NCI-H345 treated with DMSO at 0.1 percent for 48 hours (cell line): ENCODE measurements at regions not wholly inside any gene's neighbourhood (a gene's known extent, or its start where the extent isn't known, plus 50 kb on each side); places are given as distances from the start of the nearest gene placed in this dataset.

Experiments
- DNase-seq: peaks from one replicate; lab custom pipeline; 2025; ENCODE audit not compliant: unreplicated experiment; lab: John Stamatoyannopoulos, UW

DNA sequence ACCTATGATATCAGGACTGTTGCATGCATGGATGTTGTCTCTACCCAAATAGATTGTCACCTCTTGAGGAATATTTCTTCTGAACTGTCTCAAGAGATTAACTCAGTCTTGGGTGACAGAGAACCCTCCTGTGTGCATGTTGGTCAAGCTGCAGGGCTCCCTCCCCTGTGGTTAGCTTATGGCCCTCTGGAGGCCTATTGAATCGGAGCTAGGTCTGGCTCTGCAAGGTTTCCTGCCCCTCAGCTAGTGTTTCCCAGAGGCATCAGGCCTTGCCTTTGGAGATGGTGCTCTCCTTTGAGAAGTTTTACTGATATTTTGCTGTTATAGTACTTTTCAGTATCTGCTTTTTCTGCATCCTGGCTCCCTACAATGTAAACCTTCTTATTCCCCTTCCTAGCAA lies 769.2 kb upstream of the FAM98A start:
- no peak for DNase-seq

DNA sequence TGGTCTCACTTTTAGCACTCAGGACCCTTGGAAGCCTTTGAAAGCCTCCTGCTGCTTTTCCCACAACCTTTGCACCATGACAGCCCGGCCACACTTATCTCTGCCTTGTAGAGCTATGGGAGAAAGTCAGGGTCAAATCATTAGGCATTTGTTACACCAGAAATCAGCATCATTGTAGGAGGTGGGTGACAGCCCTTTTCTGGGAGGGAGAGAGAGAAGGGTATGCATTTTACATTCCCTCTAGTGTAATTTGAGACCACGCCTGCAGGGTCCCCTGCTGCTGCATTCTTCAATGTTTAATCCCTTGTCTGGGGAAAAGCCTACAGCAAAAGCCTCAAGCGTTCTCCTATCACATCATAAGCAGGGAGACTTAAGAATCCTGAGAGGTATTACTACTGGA lies 766.8 kb upstream of the FAM98A start:
- DNase-seq, result no peak

DNA sequence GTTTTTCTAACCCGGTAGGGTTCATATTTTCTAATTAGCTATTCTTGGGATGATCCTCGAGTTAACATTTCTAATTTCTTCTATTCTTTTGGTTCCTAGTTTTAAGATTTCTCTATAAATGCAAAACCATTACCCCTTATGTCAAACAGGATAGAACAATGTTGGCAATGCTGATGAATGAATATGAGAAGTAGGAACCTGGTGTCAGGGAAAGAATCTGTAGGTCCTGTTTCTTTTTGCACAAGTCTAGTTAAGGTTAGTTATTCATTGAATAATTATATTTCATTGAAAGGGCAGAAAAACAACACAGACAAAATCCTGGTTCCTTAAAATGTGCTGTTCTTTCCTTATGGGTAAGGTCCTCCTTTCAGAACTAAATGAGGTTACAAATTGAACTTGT lies 766.4 kb upstream of the FAM98A start:
- no peak for DNase-seq

DNA sequence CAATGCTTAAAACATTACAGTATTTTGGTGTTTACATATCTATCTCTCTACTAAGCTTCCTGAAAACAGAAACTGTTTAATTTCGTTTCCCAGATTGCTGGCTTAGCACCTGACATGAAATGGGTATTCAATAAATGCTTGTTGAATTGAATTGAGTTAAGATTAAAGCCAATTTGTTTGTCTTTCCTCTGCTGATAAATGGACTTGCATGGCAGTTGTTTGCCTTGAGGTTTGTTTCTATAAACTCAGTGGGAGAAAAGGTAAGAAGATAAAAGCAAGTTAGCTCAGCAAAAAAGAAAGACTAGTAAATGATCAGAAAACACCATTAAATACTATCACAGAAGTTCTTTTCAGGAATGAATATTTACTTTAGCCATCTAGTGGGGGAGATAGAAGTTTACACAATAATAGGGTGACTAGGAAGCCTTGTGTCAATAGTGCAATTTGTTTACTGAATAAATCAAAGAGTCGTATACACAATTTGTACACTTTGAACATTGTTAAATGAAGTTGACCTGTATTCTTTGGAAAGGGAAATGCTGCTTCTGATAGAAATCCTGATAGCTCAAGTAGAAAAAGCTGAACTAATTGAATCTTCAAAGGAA lies 754.5 kb upstream of the FAM98A start:
- DNase-seq, result no peak

DNA sequence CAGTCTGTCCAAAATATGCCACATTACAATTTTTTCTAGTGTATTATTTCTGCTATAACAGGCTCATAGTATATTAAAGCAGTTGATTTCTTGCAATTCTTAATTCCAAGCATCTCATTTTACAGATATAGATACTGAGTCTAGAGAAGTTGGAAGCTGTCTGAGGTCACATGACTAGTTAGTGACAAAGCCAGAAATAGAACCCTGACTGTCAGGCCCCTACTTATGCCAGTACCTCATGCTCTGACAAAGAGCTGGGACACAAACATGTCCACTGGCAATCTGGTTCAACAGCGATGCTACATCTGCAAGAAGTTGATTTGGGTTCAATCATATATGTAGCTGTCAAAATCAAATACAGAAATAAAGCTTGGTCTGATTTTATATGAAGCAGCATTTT lies 750.4 kb upstream of the FAM98A start:
- no peak for DNase-seq

DNA sequence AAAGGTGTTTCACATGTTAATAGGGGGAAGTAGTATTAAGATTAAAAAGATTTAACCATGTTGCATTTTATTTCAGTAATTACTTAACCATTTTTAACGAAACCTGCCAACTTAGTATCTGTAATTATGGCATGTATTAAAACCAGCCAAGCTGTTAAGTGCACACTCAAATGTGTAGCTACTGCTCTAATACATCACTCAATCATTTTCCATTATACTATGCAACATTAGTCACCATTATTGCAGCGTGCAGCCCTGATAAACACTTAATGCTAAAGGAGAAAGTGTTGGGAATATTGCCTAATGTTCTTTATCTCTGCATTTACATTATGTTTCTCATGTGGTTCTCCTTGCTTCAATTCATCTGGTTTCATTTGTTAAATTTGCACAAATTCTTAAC lies 745.9 kb upstream of the FAM98A start:
- DNase-seq, result no peak

DNA sequence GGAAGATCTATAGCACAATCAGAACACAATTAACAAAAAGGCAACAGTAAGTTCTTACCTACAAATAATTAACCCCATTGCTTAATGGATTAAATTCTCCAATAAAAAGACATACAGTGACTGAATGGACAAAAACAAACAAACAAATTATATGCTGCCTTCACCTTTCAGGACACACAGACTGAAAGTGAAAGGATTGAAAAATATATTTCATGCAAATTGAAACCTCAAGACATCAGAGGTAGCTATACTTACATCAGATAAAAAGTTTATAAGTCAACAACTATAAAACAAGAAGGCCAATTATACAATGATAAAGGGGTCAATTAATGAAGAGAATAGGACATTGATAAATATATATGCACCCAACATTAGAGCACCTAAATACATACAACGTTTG lies 741.2 kb upstream of the FAM98A start:
- no peak for DNase-seq

DNA sequence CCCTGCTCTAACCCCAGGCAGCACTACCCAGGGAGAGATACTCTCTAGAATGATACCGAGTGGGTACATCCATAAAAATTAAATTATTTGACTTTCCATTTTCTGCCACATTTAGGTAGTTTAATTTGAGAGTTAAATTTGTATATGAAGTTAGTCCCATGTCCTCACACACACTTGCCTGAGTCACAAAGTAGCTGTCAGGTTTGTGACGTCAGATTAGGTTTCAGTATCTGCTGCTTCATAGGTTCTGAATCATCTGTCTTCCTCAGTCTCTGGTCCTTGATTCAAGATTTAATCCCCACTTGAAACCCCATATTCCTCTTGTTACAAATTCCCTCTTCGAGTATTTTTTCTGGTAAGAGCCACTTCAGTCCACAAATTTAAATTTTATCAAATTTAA lies 738.6 kb upstream of the FAM98A start:
- DNase-seq, result no peak

DNA sequence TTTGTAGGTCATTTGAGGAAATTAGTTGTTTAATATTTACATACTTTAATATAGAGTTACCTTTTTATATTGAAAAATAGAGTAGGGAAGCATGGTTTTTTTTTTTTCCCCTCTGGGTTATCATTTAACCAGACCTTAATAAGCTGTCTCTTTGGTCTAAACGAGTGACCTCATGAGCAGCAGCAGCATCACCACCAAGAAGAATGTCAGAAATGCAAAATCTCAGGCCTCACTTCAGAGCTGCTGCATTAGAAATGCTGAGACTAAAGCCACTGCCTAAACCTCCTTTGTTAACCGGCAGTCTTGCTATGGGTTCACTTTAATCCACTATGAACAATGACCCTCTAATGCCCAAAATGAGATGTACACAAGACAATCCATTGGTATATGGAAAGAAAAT lies 733.7 kb upstream of the FAM98A start:
- DNase-seq, result no peak

DNA sequence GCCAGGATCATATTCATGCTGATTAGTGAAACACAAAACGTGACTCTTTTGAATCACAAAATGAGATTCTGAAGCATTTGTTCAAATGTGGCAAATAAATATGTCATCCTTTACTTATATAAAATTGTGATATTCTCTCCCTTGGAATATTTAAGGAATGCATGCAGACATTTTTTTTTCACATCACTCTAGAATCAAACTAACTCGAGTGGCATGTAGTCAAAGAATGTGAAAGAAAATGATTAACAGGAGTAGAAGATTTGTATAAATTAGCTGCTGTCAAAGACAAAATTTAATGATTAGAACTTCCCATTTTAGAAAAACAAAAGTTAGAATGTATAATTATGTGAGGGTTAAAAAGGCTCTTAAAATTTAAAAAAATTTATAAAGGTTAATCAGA lies 721.0 kb upstream of the FAM98A start:
- DNase-seq, result no peak

DNA sequence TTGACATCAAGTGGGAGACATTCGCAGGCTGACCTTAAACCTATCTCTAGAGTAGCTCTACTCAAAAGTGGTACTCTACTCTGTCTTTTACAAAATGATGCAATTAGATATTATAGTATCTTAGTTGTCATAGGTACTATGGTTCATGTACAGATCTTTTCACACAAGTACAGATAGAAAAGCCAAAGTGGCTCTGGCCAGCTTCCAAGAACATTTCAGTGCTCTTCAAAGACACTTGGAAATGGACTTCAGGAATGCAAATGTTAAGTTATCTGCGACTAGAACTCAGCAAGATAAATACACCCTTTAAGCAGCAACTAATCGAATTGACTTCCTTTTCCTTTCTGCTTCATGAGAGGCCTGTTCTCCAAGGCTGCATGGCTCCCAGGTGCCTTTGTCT lies 718.7 kb upstream of the FAM98A start:
- DNase-seq, result no peak

DNA sequence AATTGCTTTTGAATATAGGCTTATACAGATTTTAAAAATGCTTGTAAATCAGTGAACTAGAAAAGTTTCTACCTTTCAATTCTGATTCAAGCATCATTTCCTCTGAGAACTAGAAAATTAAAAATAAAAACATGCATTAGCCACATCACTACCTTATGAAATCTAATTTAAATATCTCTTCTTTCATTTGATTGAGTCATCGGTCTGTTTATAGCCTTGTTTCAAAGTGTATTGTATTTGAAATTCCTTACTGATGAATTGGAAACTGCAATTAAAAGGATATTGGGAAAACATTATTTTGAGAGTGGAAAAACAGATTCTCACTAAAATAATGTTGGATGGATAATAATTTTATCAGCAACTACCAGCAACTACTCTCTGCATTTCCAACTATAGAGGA lies 717.7 kb upstream of the FAM98A start:
- no peak for DNase-seq

DNA sequence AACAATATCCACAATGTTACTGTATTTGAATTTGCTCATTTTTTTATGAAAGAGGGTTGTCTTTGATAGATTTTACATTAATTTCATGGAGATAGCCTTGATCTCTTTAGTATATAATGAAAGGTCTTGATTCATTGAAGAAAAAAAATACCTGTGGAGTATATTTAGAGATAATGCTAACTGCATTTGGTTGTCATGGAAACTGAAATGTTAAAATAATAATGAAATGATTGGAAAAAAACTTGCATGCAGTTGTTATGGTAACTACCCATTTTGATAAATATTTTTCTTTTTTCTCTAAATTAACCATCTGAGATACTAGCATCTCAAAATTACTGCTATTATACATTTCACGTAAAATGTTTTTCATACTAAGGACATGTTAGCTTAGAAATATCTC lies 712.7 kb upstream of the FAM98A start:
- DNase-seq, result no peak

DNA sequence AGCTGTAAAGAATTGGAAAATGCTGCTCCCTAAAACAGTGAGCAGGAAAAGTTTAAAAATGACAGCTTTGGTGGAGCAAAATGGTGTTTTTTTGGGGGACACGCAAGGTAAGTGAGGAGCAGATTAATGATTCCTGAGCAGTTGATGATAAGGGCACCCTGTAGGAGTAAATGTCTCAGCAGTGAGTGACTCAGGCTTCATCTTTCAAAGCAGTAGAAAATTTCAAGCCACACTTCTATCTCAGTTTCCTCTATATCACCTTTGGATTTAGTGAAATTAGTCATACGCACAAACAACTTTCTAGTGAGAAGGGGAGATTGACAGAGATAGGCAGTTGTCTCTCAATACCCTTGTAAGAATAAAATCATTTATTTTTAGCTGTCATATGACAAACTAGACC lies 709.0 kb upstream of the FAM98A start:
- no peak for DNase-seq

DNA sequence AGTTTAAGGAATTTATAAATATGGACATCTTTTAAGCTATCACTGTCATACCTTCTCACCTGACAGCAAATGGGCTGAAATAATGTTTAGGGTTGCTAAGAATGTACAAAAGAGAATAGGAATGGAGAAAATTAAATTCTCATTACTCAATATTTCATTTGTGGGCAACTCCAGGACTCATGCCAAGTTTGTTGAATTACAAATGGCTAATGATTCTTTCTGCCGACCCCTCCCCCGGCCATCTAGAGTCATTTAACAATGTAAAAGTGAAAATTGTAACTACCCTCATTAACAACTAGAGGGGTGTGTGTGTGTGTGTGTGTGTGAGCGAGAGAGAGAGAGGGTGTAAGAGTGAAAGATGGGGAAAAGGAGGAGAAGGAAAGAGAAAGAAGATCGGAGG lies 708.5 kb upstream of the FAM98A start:
- no peak for DNase-seq

DNA sequence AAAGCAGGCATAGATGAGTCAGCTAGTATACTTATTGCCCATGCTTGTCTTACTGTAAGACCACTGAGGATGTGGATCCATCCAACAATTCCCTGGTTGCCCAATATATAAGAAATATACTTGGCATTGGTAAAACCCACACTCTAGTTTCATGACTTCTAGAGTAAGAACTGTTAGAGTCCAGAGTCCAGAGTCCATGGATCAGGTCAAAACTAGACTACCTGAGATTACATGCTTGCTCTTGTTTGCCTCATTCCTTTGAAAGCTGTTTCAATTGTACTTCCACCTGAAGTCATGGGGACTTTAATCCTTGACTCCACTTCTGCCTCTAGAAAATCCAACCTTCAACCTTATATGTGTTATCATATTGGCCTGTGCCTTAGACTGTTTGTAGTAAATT lies 707.6 kb upstream of the FAM98A start:
- DNase-seq, result no peak

DNA sequence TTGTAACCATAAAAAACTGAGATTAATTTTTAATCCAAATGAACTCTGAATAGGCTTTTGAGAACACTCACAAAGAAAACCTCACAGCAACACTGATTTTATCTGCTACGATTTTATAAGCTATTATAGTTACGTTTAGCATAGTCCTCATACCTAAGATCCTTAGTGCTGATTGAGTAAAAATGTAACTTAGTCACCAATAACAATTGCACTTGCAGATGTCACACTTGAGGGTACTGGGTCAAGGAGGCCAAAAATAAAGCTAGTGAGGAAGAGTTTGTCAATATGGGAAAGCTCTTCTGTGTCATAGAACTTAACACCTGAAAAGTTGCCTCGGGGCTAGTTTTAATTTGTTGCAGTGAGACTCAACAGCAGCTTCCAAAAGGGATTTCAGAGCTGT lies 706.5 kb upstream of the FAM98A start:
- no peak for DNase-seq

DNA sequence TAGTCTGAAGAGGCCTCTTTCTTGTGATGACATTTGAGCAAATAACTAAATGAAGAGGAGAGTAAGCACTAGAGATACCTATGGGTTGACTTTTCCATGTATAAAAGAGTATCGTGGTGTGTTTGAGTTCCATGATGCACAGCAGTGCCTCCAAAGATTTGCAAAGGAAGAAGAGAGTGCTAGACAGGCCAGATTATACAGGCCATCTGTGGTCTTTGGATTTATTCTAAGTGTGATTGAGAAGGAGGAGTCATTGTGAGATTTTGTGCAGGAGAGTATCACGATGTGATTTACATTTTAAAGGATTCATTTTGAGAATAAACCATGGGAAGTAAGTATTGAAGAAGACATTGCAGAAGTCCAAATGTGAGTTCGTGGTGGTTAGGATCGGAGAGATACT lies 695.9 kb upstream of the FAM98A start:
- DNase-seq, result no peak

DNA sequence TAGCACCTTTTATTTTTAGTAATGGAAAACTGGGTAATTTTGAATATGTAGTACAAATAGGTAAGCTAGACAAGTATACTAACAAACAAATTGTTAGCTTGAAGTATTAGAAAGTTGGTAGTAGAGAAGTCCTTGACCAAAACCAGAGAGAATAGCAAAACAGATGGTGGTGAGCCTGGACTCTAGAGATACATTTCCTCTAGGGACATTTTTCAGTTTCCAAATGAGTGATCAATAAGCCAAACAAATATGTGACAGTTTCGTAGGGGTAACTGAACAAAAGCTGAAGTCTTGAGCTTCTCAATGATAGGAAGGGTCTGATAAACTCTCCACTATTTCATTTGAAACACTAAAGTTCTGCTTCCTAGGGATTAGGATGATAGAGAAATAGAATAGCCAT lies 692.0 kb upstream of the FAM98A start:
- no peak for DNase-seq

DNA sequence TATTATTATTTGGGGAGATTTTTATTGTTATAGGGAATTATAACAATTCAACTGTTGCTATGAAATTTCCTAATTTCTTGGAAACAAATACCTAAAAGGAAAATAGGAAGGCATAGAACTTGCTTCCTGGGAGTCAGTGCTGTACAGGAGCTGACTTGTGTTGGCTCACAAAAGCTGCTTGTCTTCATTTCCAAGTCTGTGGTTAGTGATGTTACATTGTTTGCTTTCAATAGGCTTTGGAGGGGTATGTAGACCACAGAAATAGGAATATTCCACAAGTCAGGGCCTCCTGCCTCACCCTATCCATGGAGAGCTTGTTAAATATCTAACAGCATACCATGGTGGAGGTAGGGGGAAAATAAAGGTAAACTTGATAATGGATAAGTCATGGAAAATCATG lies 688.9 kb upstream of the FAM98A start:
- DNase-seq, result no peak

DNA sequence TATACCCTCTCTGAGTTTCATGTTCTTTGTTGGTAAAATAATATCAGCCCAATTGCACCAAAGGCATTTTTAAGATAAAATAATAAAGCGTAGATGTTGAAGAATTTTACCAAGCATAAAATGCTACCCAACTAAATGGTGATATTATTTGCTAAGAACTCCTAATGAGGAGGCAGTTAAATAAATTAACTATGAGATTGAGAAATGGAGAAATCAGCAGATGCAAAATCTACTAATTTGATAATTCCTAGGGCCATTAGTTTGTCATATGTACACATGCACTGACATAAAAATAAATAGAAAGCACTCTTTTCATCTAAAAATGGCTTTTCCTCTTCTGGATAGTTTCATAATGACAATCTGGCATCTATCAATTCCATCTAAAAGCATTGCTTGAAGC lies 681.5 kb upstream of the FAM98A start:
- DNase-seq, result no peak

DNA sequence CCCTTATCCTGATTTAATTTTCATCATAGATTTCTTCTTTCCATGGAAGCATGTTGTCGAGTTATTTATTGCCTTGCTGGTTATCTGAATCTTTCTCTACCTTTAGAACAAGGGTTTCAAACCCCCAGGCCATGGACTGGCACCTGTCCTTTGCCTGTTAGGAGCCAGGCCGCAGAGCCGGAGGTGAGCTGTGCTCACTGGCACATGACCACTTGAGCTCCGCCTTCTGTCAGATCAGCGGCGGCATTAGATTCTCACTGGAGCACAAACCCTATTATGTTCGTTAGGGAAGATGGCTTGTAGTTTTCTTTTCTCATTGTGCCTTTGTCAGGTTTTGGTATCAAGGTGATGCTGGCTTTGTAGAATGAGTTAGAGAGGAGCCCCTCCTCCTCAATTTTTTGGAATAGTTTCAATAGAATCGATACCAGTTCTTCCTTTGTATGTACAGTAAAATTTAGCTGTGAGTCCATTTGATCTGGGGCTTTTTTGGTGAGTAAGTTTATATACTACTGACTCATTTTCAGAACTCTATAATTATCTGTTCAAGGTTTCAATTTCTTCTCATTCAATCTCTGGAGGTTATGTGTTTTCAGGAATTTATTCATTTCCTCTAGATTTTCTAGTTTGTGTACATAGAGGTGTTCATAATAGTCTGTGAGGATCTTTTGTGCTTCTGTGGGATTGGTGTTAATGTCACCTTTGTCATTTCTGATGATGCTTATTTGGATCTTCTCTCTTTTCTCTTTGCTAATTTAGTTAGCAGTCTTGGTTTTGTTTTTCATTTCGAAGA lies 668.0 kb upstream of the FAM98A start:
- no peak for DNase-seq

DNA sequence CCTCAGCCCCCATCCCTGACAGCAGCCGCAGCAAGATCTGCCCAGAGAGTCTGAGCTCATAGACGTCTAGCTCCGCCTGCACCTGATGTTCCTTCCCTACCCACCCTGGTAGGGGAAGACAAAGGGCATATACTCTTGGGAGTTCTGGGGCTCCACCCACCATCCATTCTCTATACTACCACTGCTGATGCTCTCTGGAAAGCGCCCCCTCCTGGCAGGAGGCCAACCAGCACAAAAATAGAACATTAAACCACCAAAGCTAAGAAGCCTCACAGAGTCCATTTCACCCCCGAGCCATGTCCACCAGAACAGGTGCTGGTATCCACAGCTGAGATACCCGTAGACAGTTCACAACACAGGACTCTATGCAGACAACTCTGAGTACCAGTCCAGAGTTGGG lies 662.6 kb upstream of the FAM98A start:
- DNase-seq, result no peak
